HG02623 (cell line): ENCODE measurements at regions not wholly inside any gene's neighbourhood (a gene's known extent, or its start where the extent isn't known, plus 50 kb on each side); places are given as distances from the start of the nearest gene placed in this dataset.

Experiments used
- ATAC-seq: cut with Tn5 transposase; IDR thresholded peaks from one replicate; pipeline ENCODE4 v1.9.1; 2021; ENCODE audit warnings: moderate library complexity; ENCODE audit not compliant: unreplicated experiment

DNA sequence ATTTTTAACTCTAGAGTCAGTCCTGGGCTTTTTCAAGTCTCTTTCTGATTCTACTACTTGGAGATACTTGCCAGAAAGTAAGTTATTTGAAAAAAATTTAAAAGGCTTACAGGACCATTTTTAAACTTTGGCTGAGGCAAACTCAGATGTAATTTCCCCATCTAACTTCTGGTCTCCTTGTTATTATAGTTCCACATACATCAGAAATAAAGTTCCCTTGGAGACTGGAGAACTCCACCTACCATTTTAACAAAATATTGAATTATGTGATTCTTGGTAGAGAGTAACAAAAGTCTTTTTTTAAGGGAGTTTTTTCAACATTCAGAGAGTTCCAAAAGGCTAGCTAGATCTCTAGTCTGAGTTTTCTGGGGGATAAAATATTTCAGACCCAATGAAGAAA is 56.3 kb upstream of the SNX2 start:
- no peak for ATAC-seq

DNA sequence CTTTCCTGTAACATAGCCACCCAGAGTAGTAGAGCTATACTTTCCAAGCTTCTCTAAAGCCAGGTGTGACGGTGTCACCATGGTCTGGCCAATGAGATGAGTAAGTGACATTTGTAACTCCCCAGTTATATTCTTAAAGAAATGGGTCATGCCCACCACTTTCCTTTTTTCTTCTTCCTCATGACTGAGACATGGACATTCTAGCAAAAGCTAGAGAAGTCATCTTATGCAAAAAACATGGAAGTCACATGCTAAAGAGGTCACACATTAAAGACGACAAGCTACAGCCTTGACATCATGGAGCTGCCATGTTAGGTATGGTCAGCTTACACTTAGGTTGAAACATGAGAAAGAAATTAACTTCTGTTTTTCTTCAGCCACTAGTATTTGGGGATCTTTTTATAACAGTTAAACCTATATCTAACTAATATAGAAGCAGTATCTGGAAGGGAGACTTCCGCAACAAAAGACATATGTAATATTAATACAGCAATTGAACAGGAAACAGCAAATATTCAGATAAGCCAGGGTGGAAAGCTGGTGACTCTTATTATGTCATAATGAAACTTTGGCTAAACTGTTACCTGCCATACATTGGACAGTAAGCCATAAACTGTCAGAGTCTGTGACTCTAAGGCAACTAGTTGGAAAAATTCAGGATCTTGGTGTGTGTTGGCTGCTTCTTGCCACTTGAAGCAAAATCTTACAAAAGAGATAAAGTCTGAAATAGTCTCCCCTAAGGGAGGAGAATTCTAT is 54.7 kb upstream of the SNX2 start:
- ATAC-seq: no peak

DNA sequence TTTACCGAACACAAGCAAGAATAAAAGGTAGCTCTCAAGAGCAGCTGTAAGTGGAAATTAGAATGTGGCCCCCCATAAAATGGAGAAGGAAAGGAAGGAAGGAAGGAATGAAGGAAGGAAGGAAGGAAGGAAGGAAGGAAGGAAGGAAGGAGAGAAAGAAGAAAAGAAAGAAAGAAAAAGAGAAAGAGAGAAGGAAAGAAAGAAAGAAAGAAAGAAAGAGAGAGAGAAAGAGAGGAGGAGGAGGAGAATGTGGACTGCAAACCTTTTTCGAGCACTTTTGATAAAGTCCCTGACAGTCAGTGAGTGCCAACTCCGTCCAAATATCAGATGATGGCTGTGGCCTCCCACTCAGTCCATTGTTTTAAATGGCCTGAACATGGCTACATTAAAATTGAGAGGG is 53.8 kb upstream of the SNX2 start:
- no peak for ATAC-seq

DNA sequence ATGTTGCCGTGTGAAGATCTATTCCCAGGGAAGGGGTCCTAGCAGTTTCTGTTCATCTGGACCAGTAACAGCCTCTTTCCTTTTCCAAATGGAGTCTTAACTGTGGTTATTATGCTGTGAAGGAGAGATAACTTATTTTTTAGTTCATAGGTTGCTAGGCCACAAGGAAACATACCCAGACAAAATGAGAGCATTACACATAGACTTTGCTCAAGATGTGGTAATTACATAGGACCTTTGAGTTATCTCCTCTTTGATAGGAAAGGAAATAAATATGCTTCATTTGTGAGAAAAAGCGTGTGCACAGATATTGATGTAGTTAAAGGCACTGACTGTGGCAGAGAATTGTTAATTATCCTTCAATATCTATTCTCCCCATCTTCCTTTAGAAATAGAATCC is 52.5 kb upstream of the SNX2 start:
- ATAC-seq: no peak

- ATAC-seq: peak; percentile 92
Measured at GRCh38 chr5:122723606-122724352, 51.1 kb upstream of the SNX2 start.
